ENCODE measurements at regions not wholly inside any gene's neighbourhood (a gene's known extent, or its start where the extent isn't known, plus 50 kb on each side); places are given as distances from the start of the nearest gene placed in this dataset.

- Histone ChIP-seq H3K36me3 (no peaks in the 10 kb centered on the region), H3K4me3 (no peak overlapping the region), H3K27me3 (no peaks in the 10 kb centered on the region), H3K4me1 (peaks cover 0 to 9% (median 0%) of the 10 kb centered on the region in 4 donors), H3K27ac (no peak overlapping the region), H3K9me3 (no peaks in the 10 kb centered on the region)
- no peak for TF ChIP-seq EP300 (IDR thresholded peaks at IDR 0.05)
- no peak for TF ChIP-seq POLR2A (IDR thresholded peaks at IDR 0.05)
- TF ChIP-seq CTCF (IDR thresholded peaks at IDR 0.05) = no peak
- 77 to 80% methylated on average over 8 of the region's 8 CpGs for WGBS, 2 donors
- peak in 1 of 2 donors; percentile 3 for DNase-seq (ENCODE audit: low spot score in 2 of 2)
These were observed 116.4 kb upstream of the RGMA start for GRCh38 chr15:93205413-93205812.

GRCh38 chr15:93203036-93203435, 114.0 kb upstream of the RGMA start:
- Histone ChIP-seq H3K4me3 (no peak overlapping the region), H3K4me1 (peaks cover 0 to 11% (median 0%) of the 10 kb centered on the region in 4 donors), H3K9me3 (peaks cover 0 to 7% (median under 1%) of the 10 kb centered on the region in 4 donors), H3K27ac (no peak overlapping the region), H3K27me3 (no peaks in the 10 kb centered on the region), H3K36me3 (no peaks in the 10 kb centered on the region)
- 30 to 35% methylated on average over 1 of the region's 1 CpG for WGBS, 2 donors
- no peak for DNase-seq (ENCODE audit: low spot score in 2 of 2)
- no peak for TF ChIP-seq POLR2A (IDR thresholded peaks at IDR 0.05)
- TF ChIP-seq EP300 (IDR thresholded peaks at IDR 0.05) = no peak
- TF ChIP-seq CTCF (IDR thresholded peaks at IDR 0.05) = no peak

GRCh38 chr15:93202405-93202804, 113.4 kb upstream of the RGMA start:
- peaks cover 0 to 13% (median 3%) of the 10 kb centered on the region in 4 donors for H3K9me3 ChIP-seq

GRCh38 chr15:93201940-93202339, 112.9 kb upstream of the RGMA start:
- Histone ChIP-seq H3K36me3 (no peaks in the 10 kb centered on the region), H3K9me3 (peaks cover 0 to 17% (median 3%) of the 10 kb centered on the region in 4 donors), H3K27ac (no peak overlapping the region), H3K27me3 (no peaks in the 10 kb centered on the region), H3K4me3 (no peak overlapping the region), H3K4me1 (peaks cover 0 to 11% (median 0%) of the 10 kb centered on the region in 4 donors)
- DNase-seq (ENCODE audit: low spot score in 2 of 2) = no peak
- WGBS, 2 donors = 65 to 67% methylated on average over 4 of the region's 4 CpGs
- TF ChIP-seq POLR2A (IDR thresholded peaks at IDR 0.05) (no peak), CTCF (IDR thresholded peaks at IDR 0.05) (no peak), EP300 (IDR thresholded peaks at IDR 0.05) (no peak)

More at GRCh38 chr15:93202405-93202804, 113.4 kb upstream of the RGMA start:
- TF ChIP-seq CTCF (IDR thresholded peaks at IDR 0.05) = no peak
- TF ChIP-seq POLR2A (IDR thresholded peaks at IDR 0.05) = no peak
- TF ChIP-seq EP300 (IDR thresholded peaks at IDR 0.05) = no peak
- peaks cover 0 to 11% (median 0%) of the 10 kb centered on the region in 4 donors for H3K4me1 ChIP-seq
- H3K36me3 ChIP-seq = no peaks in the 10 kb centered on the region
- 90 to 94% methylated on average over 3 of the region's 3 CpGs for WGBS, 2 donors
- no peak overlapping the region for H3K4me3 ChIP-seq
- DNase-seq (ENCODE audit: low spot score in 2 of 2) = no peak
- no peak overlapping the region for H3K27ac ChIP-seq
- no peaks in the 10 kb centered on the region for H3K27me3 ChIP-seq

- WGBS, 2 donors = 47 to 51% methylated on average over 4 of the region's 4 CpGs
- Histone ChIP-seq H3K27me3 (no peaks in the 10 kb centered on the region), H3K9me3 (peaks cover 0 to 23% (median 5%) of the 10 kb centered on the region in 4 donors), H3K36me3 (no peaks in the 10 kb centered on the region), H3K4me1 (peaks cover 0 to 11% (median 0%) of the 10 kb centered on the region in 4 donors), H3K4me3 (no peak overlapping the region), H3K27ac (no peak overlapping the region)
- no peak for TF ChIP-seq CTCF (IDR thresholded peaks at IDR 0.05)
- no peak for TF ChIP-seq EP300 (IDR thresholded peaks at IDR 0.05)
- no peak for TF ChIP-seq POLR2A (IDR thresholded peaks at IDR 0.05)
- DNase-seq (ENCODE audit: low spot score in 2 of 2) = no peak
These were observed 111.8 kb upstream of the RGMA start for GRCh38 chr15:93200837-93201226.

Data from tibial nerve (tissue), 4 donors.